EH (cell line): ENCODE measurements at regions not wholly inside any gene's neighbourhood (a gene's known extent, or its start where the extent isn't known, plus 50 kb on each side); places are given as distances from the start of the nearest gene placed in this dataset.

Experiments used
- DNase-seq: peaks from one replicate; pipeline ENCODE4 v3.0.0-alpha.2; 2015; ENCODE audit warnings: low read depth

- no peak for DNase-seq
Measured at GRCh38 chr10:60728056-60728455, 50.2 kb upstream of the CDK1 start.

- DNase-seq: no peak
Measured at GRCh38 chr10:60726257-60726656, 52.0 kb upstream of the CDK1 start.

- DNase-seq: no peak
Measured at GRCh38 chr10:60722623-60723022, 55.7 kb upstream of the CDK1 start.

GRCh38 chr10:60719721-60720120, 58.6 kb upstream of the CDK1 start:
- no peak for DNase-seq

GRCh38 chr10:60718886-60719285, 59.4 kb upstream of the CDK1 start:
- DNase-seq: peak; percentile 20

GRCh38 chr10:60717852-60718251, 60.4 kb upstream of the CDK1 start:
- peak; percentile 4 for DNase-seq

GRCh38 chr10:60714233-60714632, 64.0 kb upstream of the CDK1 start:
- no peak for DNase-seq

GRCh38 chr10:60711496-60711895, 66.8 kb upstream of the CDK1 start:
- no peak for DNase-seq

GRCh38 chr10:60710041-60710440, 68.2 kb upstream of the CDK1 start:
- DNase-seq: no peak

- no peak for DNase-seq
Measured at GRCh38 chr10:60708666-60709065, 69.6 kb upstream of the CDK1 start.

- DNase-seq: no peak
Measured at GRCh38 chr10:60707841-60708240, 70.4 kb upstream of the CDK1 start.

- no peak for DNase-seq
Measured at GRCh38 chr10:60706146-60706545, 72.1 kb upstream of the CDK1 start.

GRCh38 chr10:60705376-60705775, 72.9 kb upstream of the CDK1 start:
- DNase-seq: no peak

- DNase-seq: no peak
Measured at GRCh38 chr10:60704471-60704870, 73.8 kb upstream of the CDK1 start.

GRCh38 chr10:60703266-60704041, 74.8 kb upstream of the CDK1 start:
- DNase-seq: no peak

GRCh38 chr10:60687679-60688078, 90.6 kb upstream of the CDK1 start:
- no peak for DNase-seq

GRCh38 chr10:60684091-60684490, 94.2 kb upstream of the CDK1 start:
- no peak for DNase-seq

GRCh38 chr10:60681103-60681502, 97.2 kb upstream of the CDK1 start:
- no peak for DNase-seq

GRCh38 chr10:60679388-60679990, 98.8 kb upstream of the CDK1 start:
- no peak for DNase-seq

- no peak for DNase-seq
Measured at GRCh38 chr10:60678978-60679377, 99.3 kb upstream of the CDK1 start.

GRCh38 chr10:60677531-60678129, 100.6 kb upstream of the CDK1 start:
- DNase-seq: no peak

- DNase-seq: no peak
Measured at GRCh38 chr10:60675236-60675635, 103.0 kb upstream of the CDK1 start.

GRCh38 chr10:60669501-60669900, 108.8 kb upstream of the CDK1 start:
- no peak for DNase-seq

GRCh38 chr10:60666221-60666620, 112.1 kb upstream of the CDK1 start:
- DNase-seq: no peak
